GM18907 (cell line): ENCODE measurements at regions not wholly inside any gene's neighbourhood (a gene's known extent, or its start where the extent isn't known, plus 50 kb on each side); places are given as distances from the start of the nearest gene placed in this dataset.

Experiments used
- ATAC-seq: cut with Tn5 transposase; IDR thresholded peaks from one replicate; pipeline ENCODE4 v1.9.1; 2021; ENCODE audit warnings: mild to moderate bottlenecking, moderate library complexity; ENCODE audit not compliant: unreplicated experiment

DNA sequence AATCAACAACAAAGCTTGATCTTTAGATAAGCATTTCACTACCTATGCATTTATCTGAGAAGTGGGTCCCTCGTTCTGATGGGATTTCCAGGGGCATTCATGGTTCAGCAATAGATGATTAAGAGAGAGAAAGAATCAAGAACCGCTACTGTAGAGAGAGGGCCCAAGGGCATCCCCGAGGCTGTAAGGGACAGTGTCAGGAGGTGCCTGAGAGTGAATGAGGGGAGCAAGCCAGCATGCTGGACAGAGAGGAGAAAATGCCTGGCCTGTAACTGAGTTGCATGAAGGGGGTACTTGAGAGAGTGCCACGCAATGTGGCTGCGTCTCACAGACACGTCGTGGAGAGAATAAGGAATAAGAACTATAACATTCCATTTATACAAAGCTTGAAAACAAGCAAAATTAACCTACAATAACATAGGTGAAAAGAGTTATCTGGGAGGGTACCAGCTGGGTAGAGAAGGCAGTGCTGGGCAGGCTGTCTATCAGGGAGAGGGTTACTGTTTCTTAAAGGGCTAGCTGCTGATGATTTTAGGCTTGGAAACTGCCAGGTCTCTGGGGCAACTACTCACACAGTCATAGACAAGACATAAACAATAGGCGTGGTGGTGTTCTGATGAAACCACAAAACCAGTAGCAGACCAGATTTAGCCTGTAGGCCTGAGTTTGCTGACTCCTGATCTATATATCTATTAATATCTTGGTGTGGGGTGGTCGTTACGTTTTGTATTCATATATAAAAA, 374.6 kb upstream of the CFAP20DC start:
- no peak for ATAC-seq

- ATAC-seq = no peak
Measured at GRCh38 chr3:59423707-59424106, 373.9 kb upstream of the CFAP20DC start.

DNA sequence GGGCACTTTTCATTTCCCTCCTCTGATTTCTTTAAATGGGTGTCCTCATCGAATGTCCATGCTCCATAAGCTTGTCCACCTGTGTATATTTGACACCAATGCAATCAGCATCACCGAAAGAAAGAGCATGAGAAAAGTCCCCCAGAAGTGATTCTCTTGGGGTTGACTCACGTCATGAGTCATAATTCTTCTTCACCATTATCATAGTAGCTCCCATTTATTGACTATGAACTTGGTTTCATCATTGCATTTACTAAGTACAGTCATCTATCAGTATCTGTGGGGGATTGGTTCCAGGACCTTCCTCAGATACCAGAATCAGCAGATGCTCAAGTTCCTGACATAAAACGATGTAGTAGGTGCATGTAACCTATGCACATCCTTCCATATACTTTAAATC, 372.5 kb upstream of the CFAP20DC start:
- no peak for ATAC-seq

DNA sequence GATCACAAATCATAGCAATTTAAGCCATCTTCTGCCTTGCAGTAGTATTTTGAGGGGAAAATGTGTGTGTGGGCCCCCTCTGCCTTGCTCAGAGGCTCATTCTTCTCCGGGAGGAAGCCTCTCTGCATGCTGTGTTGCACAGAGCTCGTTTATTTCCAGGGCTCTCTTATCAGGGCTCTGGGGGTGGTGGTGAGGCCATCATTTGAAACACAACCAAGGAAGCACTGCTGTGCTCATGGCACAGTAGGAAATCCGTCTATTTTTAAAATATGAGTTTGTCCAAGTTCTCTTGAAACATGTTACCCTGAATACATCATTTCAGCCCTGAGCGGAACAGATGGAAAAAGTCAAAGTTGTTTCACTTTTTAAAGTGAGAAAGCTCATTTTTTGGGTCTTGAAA, 369.0 kb upstream of the CFAP20DC start:
- no peak for ATAC-seq

GRCh38 chr3:59412516-59412915, 362.7 kb upstream of the CFAP20DC start:
- ATAC-seq = no peak

DNA sequence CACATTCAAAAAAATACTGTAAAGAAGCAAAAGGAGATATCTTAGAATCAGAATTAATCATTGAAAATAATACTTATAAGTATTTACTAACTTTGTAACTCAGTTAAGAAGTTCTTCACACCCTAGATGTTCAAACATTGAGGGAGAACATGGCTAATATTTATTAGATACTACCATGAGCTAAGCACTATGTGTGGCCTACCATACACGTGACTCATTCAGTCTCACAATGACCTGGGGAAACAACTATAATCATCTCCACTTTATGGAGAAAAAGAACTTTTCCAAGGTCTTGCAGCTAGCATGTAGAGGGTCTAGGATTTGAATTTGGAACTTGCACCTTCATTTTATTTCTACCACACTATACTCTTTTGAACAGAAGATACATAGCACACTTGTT, 361.9 kb upstream of the CFAP20DC start:
- ATAC-seq = no peak

- ATAC-seq = no peak
Measured at GRCh38 chr3:59411186-59411585, 361.4 kb upstream of the CFAP20DC start.

- peak; percentile 55 for ATAC-seq
Measured at GRCh38 chr3:59408047-59408624, 358.3 kb upstream of the CFAP20DC start.

GRCh38 chr3:59407425-59407824, 357.6 kb upstream of the CFAP20DC start:
- ATAC-seq = peak; percentile 14

- peak; percentile 71 for ATAC-seq
Measured at GRCh38 chr3:59406943-59407342, 357.1 kb upstream of the CFAP20DC start.

GRCh38 chr3:59404851-59405250, 355.0 kb upstream of the CFAP20DC start:
- ATAC-seq = no peak

DNA sequence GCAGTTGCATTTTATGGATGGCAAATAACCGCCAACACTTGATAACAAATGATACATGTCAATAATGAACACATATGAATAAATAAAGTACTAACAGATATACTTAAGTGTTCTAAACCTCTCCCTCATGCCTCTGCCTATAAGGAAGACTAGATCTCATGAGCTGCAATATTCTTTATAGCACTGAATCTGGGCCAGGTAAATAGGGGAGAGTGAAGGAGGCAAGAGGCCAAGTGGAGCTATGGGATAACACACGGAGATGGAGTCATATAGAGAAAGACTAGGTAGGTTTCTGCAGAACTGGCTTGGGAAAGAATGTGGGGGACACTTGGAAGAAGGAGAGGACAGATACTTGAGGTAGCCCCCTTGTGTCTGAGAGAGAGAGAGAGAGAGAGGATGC, 354.2 kb upstream of the CFAP20DC start:
- ATAC-seq = no peak

DNA sequence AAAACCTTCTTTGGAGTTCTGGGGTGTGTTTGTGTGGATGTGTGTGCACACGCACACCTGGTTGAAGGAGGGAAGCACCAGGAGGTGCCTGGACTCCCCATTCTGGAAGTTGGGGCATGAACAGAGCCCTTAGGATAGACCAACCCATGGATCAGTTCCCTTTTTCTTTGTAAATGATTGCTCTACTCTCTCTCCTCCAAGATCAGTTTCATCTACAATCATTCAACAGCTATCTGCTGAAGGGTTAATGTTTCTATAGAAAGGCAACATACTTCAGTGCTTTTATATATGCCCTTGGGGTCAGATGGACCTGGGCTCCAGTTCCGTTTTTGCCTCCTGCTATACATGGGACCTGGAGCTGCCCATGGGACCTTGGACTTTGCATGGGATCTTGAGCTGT, 352.1 kb upstream of the CFAP20DC start:
- no peak for ATAC-seq

DNA sequence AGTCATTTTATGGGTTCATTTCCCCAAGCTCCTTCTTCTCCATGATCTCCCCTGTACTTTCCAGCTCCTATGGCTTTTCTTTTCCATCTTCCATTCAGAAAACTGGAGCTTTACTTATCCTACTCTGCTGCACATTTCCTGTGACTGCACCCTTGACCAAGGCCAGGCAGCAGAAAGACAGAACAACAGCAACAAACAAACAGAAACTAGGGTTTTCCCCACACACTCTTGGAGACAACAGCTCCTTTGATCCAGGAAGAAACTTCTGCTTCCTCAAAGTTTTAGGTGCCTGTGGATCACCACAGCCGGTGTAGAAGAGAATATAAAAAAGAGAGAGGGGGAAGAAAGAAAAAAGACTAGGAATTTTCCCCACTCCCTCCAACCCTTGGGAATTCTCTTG, 342.3 kb upstream of the CFAP20DC start:
- no peak for ATAC-seq

DNA sequence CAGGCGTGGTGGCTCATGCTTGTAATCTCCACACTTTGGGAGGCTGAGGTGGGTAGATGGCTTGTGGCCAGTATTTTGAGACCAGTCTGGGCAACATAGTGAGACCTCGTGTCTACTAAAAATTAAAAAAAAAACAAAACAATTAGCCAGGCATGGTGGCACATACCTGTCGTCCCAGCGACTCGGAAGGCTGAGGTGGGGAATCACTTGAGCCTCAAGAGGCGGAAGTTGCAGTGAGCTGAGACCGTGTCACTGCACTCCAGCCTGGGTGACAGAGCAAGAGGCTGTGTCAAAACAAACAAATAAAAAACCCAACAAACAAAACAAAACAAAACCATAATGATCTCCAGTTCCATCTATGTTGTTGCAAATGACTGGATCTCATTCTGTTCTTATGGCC, 341.3 kb upstream of the CFAP20DC start:
- ATAC-seq = no peak

DNA sequence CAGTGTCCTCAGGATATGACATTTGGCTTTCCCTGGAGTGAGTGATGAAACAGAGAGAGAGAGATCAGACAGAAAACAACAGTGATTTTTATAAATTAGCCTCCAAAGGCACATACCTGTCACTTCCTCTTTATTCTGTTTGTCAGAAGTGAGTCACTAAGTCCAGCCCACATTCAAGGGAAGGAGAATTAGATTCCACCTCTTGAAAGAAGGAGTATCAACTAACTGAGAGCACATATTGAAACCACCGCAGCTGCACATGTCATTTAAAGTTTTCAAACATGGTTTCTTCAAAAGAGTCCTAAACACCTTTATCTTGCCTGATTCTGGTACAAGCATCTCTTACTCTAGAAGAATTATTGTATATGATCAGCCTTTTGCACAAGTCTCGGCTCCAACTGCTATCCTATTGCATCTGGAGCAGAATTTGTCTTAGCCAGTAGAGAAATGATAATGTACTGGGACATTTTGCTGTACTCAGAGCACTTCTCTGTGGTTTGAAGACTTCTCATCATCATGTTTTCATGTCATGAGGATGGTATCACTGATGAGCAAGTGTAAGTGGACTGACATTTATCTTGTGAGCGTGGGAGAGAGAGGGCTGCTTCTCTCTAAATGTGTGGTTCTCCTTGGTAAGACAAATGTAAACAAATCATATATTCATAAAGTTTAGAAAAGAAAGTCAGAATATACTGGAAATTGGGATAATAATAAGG, 338.9 kb upstream of the CFAP20DC start:
- peak; percentile 32 for ATAC-seq

DNA sequence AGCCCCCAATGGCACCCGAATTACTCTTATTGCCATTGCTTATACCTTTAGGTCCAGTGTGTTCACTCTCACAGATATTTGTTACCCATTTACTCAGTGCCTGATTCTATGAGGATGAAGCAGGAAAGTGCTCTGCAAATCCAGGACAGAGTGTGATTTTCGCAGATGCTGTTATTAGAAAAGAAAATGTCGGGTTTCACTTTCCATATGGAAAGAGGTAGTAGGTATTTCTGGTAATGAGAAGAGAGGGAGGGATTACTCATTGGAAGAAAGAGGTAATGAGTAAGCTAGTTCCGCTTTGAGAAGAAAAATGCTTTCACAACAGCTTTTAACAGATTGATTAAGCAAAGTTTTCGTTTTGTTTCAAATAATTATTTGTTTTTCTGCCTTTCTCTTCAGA, 336.3 kb upstream of the CFAP20DC start:
- ATAC-seq = peak; percentile 83

- no peak for ATAC-seq
Measured at GRCh38 chr3:59385547-59385946, 335.7 kb upstream of the CFAP20DC start.

GRCh38 chr3:59381282-59381681, 331.5 kb upstream of the CFAP20DC start:
- peak; percentile 53 for ATAC-seq

GRCh38 chr3:59380146-59380545, 330.3 kb upstream of the CFAP20DC start:
- ATAC-seq = no peak

DNA sequence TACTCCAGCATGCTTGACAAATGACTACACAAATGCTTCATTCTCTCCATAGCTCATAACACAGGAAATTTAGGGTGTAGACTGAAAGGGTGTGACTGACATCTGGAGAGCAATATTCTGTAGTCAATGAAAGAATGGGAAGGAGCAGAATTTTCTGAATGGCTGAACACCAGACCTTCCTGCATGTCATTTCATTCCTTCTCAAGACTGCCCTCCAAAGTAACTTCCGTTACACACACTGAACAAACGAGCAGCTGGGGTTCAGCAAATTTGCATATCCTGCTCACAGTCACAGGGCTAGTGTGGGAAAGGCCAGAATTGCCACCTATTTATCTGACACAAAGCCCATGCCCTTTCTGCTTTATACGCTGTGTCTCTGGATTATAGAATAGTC, 325.0 kb upstream of the CFAP20DC start:
- ATAC-seq = peak; percentile 100
